GM19324 (cell line): ENCODE measurements at regions not wholly inside any gene's neighbourhood (a gene's known extent, or its start where the extent isn't known, plus 50 kb on each side); places are given as distances from the start of the nearest gene placed in this dataset.

Source experiments
- ATAC-seq: cut with Tn5 transposase; IDR thresholded peaks from one replicate; pipeline ENCODE4 v1.9.1; 2021; ENCODE audit warnings: mild to moderate bottlenecking, moderate library complexity; ENCODE audit not compliant: unreplicated experiment, low FRiP score

GRCh38 chr10:5303504-5303903, 61.3 kb upstream of the UCN3 start:
- ATAC-seq: no peak

DNA sequence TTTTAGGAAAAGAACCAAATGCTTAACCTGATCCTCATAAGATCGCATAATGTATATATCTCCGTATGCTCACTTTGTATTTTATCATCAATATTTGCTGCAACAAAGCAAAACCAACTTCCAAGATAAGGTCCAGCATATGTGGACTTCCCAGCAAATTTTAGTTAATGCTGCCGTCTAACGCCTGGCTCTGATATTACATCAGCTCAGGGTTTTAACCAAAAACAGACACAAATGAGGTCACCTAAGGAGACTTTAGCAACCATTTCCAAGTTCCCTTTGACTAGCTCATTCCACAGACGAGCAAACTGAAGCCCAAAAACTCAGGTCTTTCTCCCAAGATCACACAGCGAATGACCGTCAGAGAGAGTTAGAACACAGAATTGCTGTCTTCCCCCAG, 59.4 kb upstream of the UCN3 start:
- no peak for ATAC-seq

DNA sequence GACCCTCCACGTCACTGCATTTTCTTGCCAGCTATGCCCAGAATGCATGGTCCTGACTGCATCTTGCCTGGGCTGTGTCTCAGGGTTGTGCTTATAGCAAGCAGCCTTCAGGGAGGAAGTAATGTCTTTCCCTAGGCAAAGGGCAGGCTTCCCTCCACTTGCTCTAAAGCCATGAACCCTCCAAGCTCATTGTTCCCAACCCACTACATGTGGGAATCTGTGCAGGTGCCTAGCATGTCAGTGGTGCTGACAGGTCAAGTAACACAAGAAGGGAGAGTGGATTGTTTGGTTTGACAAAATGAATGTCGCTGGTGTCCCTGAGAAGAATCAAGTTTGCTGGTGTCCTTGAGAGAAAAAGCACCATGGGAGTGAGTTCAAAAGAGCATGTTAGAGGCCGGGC, 53.9 kb upstream of the UCN3 start:
- no peak for ATAC-seq

GRCh38 chr10:5311617-5312016, 53.1 kb upstream of the UCN3 start:
- ATAC-seq: no peak

DNA sequence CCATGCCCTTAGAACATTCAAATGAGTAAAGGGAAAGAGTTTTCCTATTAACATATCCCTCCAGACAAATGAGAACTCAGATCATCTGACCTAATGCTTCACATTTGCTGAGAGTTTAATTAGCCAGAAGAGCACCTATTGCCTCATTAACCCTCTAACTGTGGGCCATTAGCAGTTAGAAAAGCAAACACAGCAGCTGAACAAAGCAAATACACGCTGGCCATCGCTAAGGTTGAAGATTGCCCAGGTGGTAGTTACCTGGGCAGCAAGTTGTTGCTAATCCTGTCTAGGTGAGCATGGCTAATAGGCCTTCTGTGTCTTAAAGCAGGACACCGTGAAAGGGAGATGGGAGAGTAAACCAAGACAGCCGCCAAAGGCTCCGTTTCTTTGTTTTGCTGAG, 49.9 kb upstream of the UCN3 start:
- no peak for ATAC-seq
